WTC11 (cell line): ENCODE measurements at regions not wholly inside any gene's neighbourhood (a gene's known extent, or its start where the extent isn't known, plus 50 kb on each side); places are given as distances from the start of the nearest gene placed in this dataset.

Source experiments
- ATAC-seq: fragments of 200-7000 bp; cut with Tn5 transposase; 2 replicates; pipeline ENCODE4 v1.10.0; 2021; ENCODE audit warnings: mild to moderate bottlenecking, moderate library complexity
- CTCF ChIA-PET: fragments of 300-600 bp; sonication (Branson Sonifier 250); formaldehyde crosslinking; loops from one replicate; lab custom pipeline; 2021; ENCODE audit warnings: antibody characterized with exemption; lab: Charles Lee
- POLR2A ChIA-PET: fragments of 350-600 bp; sonication (Branson Sonifier 250); formaldehyde crosslinking; loops from one replicate; lab custom pipeline; 2021; ENCODE audit warnings: antibody characterized with exemption; lab: Charles Lee
- DNase-seq: peaks from one replicate; pipeline ENCODE4 v3.0.0; 2021; ENCODE audit warnings: low spot score
- H3K27ac Mint-ChIP-seq: 2 replicates; pipeline ENCODE4 v1.8.0; 2021; ENCODE audit warnings: mixed read lengths
- H3K27me3 Mint-ChIP-seq: 2 replicates; pipeline ENCODE4 v1.8.0; 2021; ENCODE audit warnings: low read depth, mild to moderate bottlenecking, moderate library complexity, mixed read lengths
- H3K36me3 Mint-ChIP-seq: 2 replicates; pipeline ENCODE4 v1.8.0; 2021; ENCODE audit warnings: mixed read lengths
- H3K4me1 Mint-ChIP-seq: 2 replicates; pipeline ENCODE4 v1.8.0; 2022; ENCODE audit warnings: mixed read lengths
- H3K4me3 Mint-ChIP-seq: 2 replicates; pipeline ENCODE4 v1.8.0; 2021; ENCODE audit warnings: mild to moderate bottlenecking, moderate library complexity, mixed read lengths
- H3K9me3 Mint-ChIP-seq: 2 replicates; pipeline ENCODE4 v1.8.0; 2021; ENCODE audit warnings: mixed read lengths
- CBFB ChIP-seq: sonication (generic); formaldehyde crosslinking; IDR thresholded peaks from 2 replicates; pipeline ENCODE4 v1.8.1; 2022; ENCODE audit warnings: mild to moderate bottlenecking, low read depth, missing genetic modification reagents
- CREB1 ChIP-seq: sonication (generic); formaldehyde crosslinking; IDR thresholded peaks from 2 replicates; pipeline ENCODE4 v1.8.0; 2023; ENCODE audit warnings: mild to moderate bottlenecking, missing genetic modification reagents
- CREM ChIP-seq: sonication (generic); formaldehyde crosslinking; IDR thresholded peaks from 2 replicates; pipeline ENCODE4 v1.8.1; 2022; ENCODE audit warnings: mild to moderate bottlenecking, missing genetic modification reagents, moderate library complexity
- E2F4 ChIP-seq: sonication (generic); formaldehyde crosslinking; IDR thresholded peaks from 2 replicates; pipeline ENCODE4 v1.8.1; 2022; ENCODE audit warnings: low read depth, mild to moderate bottlenecking, moderate library complexity, missing genetic modification reagents, borderline replicate concordance
- ETV6 ChIP-seq: sonication (generic); formaldehyde crosslinking; IDR thresholded peaks from 2 replicates; pipeline ENCODE4 v1.8.1; 2022; ENCODE audit warnings: mild to moderate bottlenecking, missing genetic modification reagents
- FOXP4 ChIP-seq: sonication (generic); formaldehyde crosslinking; IDR thresholded peaks from 2 replicates; pipeline ENCODE4 v1.8.0; 2022; ENCODE audit warnings: mild to moderate bottlenecking, missing genetic modification reagents
- IRF1 ChIP-seq: sonication (generic); formaldehyde crosslinking; IDR thresholded peaks from 2 replicates; pipeline ENCODE4 v1.8.0; 2023; ENCODE audit warnings: missing genetic modification reagents
- JUN ChIP-seq: sonication (generic); formaldehyde crosslinking; IDR thresholded peaks from 2 replicates; pipeline ENCODE4 v1.8.0; 2023; ENCODE audit warnings: mild to moderate bottlenecking, missing genetic modification reagents
- MLX ChIP-seq: sonication (generic); formaldehyde crosslinking; IDR thresholded peaks from 2 replicates; pipeline ENCODE4 v1.8.1; 2023; ENCODE audit warnings: mild to moderate bottlenecking, missing genetic modification reagents, moderate library complexity
- MYBL2 ChIP-seq: sonication (generic); formaldehyde crosslinking; IDR thresholded peaks from 2 replicates; pipeline ENCODE4 v1.8.1; 2023; ENCODE audit warnings: mild to moderate bottlenecking, moderate library complexity, missing genetic modification reagents
- NR1H2 ChIP-seq: sonication (generic); formaldehyde crosslinking; IDR thresholded peaks from 2 replicates; pipeline ENCODE4 v1.9.0; 2021; ENCODE audit warnings: mild to moderate bottlenecking, moderate library complexity, missing genetic modification reagents
- RELA ChIP-seq: sonication (generic); formaldehyde crosslinking; IDR thresholded peaks from 2 replicates; pipeline ENCODE4 v1.8.1; 2022; ENCODE audit warnings: missing genetic modification reagents, mild to moderate bottlenecking, borderline replicate concordance
- SMAD4 ChIP-seq: sonication (generic); formaldehyde crosslinking; IDR thresholded peaks from 2 replicates; pipeline ENCODE4 v1.8.0; 2022; ENCODE audit warnings: mild to moderate bottlenecking, missing genetic modification reagents
- STAT6 ChIP-seq: sonication (generic); formaldehyde crosslinking; conservative IDR thresholded peaks from 2 replicates; pipeline ENCODE4 v1.8.1; 2023; ENCODE audit warnings: mild to moderate bottlenecking, low read depth, missing genetic modification reagents, moderate library complexity
- TEAD4 ChIP-seq: sonication (generic); formaldehyde crosslinking; IDR thresholded peaks from 2 replicates; pipeline ENCODE4 v1.8.0; 2022; ENCODE audit warnings: mild to moderate bottlenecking, missing genetic modification reagents
- ZMAT4 ChIP-seq: fragments of 250-450 bp; sonication (Bioruptor Pico); IDR thresholded peaks from 2 replicates; pipeline ENCODE4 v1.9.0; 2021; ENCODE audit warnings: mild to moderate bottlenecking
- ZNF138 ChIP-seq: sonication (generic); formaldehyde crosslinking; conservative IDR thresholded peaks from 2 replicates; pipeline ENCODE4 v1.8.1; 2022; ENCODE audit warnings: mild to moderate bottlenecking, moderate library complexity, missing genetic modification reagents
- ZNF423 ChIP-seq: fragments of 250-450 bp; sonication (Bioruptor Pico); IDR thresholded peaks from 2 replicates; pipeline ENCODE4 v2.1.2; 2022; ENCODE audit warnings: mild to moderate bottlenecking, moderate library complexity

- CTCF ChIA-PET = no interaction called here
- TF ChIP-seq MYBL2 (CRISPR knock-in tag) (no peak), ZMAT4 (no peak), JUN (CRISPR knock-in tag) (no peak), CBFB (CRISPR knock-in tag) (no peak), E2F4 (CRISPR knock-in tag) (no peak), ZNF138 (CRISPR knock-in tag) (no peak), SMAD4 (CRISPR knock-in tag) (no peak), IRF1 (CRISPR knock-in tag) (no peak)
- no peaks in the 10 kb centered on the region for H3K36me3 Mint-ChIP-seq
- peaks cover 21% of the 10 kb centered on the region for H3K4me1 Mint-ChIP-seq
- DNase-seq (no peak), ATAC-seq (no peak)
- no peaks in the 10 kb centered on the region for H3K9me3 Mint-ChIP-seq
- peaks cover 2% of the 10 kb centered on the region; the same call in 1 of the 2 replicates for H3K27me3 Mint-ChIP-seq
- H3K4me3 Mint-ChIP-seq = no peak overlapping the region
- POLR2A ChIA-PET = no interaction called here
- no peak overlapping the region for H3K27ac Mint-ChIP-seq
These were observed 123.9 kb upstream of the FZD8 start for GRCh38 chr10:35765996-35766395.

GRCh38 chr10:35765066-35765527 is 123.0 kb upstream of the FZD8 start:
- CTCF ChIA-PET = no interaction called here
- DNase-seq (peak; percentile 39), ATAC-seq (peak; percentile 93)
- Mint-ChIP-seq H3K4me3 (no peak overlapping the region), H3K27ac (no peak overlapping the region), H3K27me3 (peaks cover 2% of the 10 kb centered on the region; the same call in 1 of the 2 replicates), H3K9me3 (no peaks in the 10 kb centered on the region), H3K36me3 (no peaks in the 10 kb centered on the region), H3K4me1 (peaks cover 15% of the 10 kb centered on the region)
- POLR2A ChIA-PET = no interaction called here
- TF ChIP-seq ETV6 (peak; percentile 64; the same call in 1 of the 2 replicates), ZNF423 (CRISPR knock-in tag) (peak; percentile 67), FOXP4 (CRISPR knock-in tag) (peak; percentile 44; the same call in 1 of the 2 replicates), RELA (no peak)

- H3K27me3 Mint-ChIP-seq = peaks cover 2% of the 10 kb centered on the region; the same call in 1 of the 2 replicates
- DNase-seq = no peak
- TF ChIP-seq TEAD4 = no peak
- no peak overlapping the region for H3K27ac Mint-ChIP-seq
- no peak for ATAC-seq
- no peaks in the 10 kb centered on the region for H3K36me3 Mint-ChIP-seq
- CTCF ChIA-PET = no interaction called here
- 0 out of 2 replicates have a peak, but pooled peaks cover 3% of the 10 kb centered on the region for H3K9me3 Mint-ChIP-seq
- no peak overlapping the region for H3K4me3 Mint-ChIP-seq
- peaks cover 18% of the 10 kb centered on the region for H3K4me1 Mint-ChIP-seq
- POLR2A ChIA-PET = no interaction called here
These were observed 120.4 kb upstream of the FZD8 start for GRCh38 chr10:35762311-35763030.

- H3K4me3 Mint-ChIP-seq = no peak overlapping the region
- no peak for ATAC-seq
- H3K27ac Mint-ChIP-seq = no peak overlapping the region
- no peak for DNase-seq
- no peaks in the 10 kb centered on the region for H3K36me3 Mint-ChIP-seq
- H3K9me3 Mint-ChIP-seq = 0 out of 2 replicates have a peak, but pooled peaks cover 3% of the 10 kb centered on the region
- peaks cover 2% of the 10 kb centered on the region; the same call in 1 of the 2 replicates for H3K27me3 Mint-ChIP-seq
- H3K4me1 Mint-ChIP-seq = peaks cover 16% of the 10 kb centered on the region
- POLR2A ChIA-PET = no interaction called here
- CTCF ChIA-PET = interaction anchor here (0.7 kb wide), 1 partner anchor 852 kb away, joined by 3 read pairs; no protein-coding TSS in a partner anchor
- TF ChIP-seq MLX (CRISPR knock-in tag) = no peak
- no peak for TF ChIP-seq CREM (CRISPR knock-in tag)
- no peak for TF ChIP-seq RELA
- TF ChIP-seq E2F4 (CRISPR knock-in tag) = no peak
- TF ChIP-seq NR1H2 = no peak
- no peak for TF ChIP-seq STAT6 (CRISPR knock-in tag)
- no peak for TF ChIP-seq CREB1 (CRISPR knock-in tag)
- no peak for TF ChIP-seq JUN (CRISPR knock-in tag)
These were observed 116.0 kb upstream of the FZD8 start for GRCh38 chr10:35758076-35758475.
